HEK293 (cell line): ENCODE measurements at regions not wholly inside any gene's neighbourhood (a gene's known extent, or its start where the extent isn't known, plus 50 kb on each side); places are given as distances from the start of the nearest gene placed in this dataset.

Experiments
- FEZF1 ChIP-seq: fragments of 450-650 bp; formaldehyde crosslinking; IDR thresholded peaks from 2 replicates; pipeline ENCODE4 v1.5.1; 2016; ENCODE audit warnings: missing biosample characterization, missing genetic modification characterization
- GLIS2 ChIP-seq: fragments of 450-650 bp; formaldehyde crosslinking; IDR thresholded peaks from 2 replicates; pipeline ENCODE4 v1.5.1; 2016; ENCODE audit warnings: missing biosample characterization, missing genetic modification characterization
- SALL2 ChIP-seq: fragments of 450-650 bp; formaldehyde crosslinking; IDR thresholded peaks from 2 replicates; pipeline ENCODE4 v1.5.0; 2017; ENCODE audit warnings: missing biosample characterization, mild to moderate bottlenecking, missing genetic modification characterization, borderline replicate concordance
- SP3 ChIP-seq: fragments of 450-650 bp; formaldehyde crosslinking; IDR thresholded peaks from 2 replicates; pipeline ENCODE4 v1.5.1; 2016; ENCODE audit warnings: missing biosample characterization, missing genetic modification characterization
- SP7 ChIP-seq: fragments of 450-650 bp; formaldehyde crosslinking; IDR thresholded peaks from 2 replicates; pipeline ENCODE4 v1.5.1; 2016; ENCODE audit warnings: missing biosample characterization, missing genetic modification characterization
- WT1 ChIP-seq: fragments of 450-650 bp; formaldehyde crosslinking; IDR thresholded peaks from 2 replicates; pipeline ENCODE4 v1.5.1; 2016; ENCODE audit warnings: missing biosample characterization, missing genetic modification characterization
- ZNF10 ChIP-seq: fragments of 450-650 bp; formaldehyde crosslinking; IDR thresholded peaks from 2 replicates; pipeline ENCODE4 v1.5.1; 2017; ENCODE audit warnings: missing biosample characterization, missing genetic modification characterization
- ZNF133 ChIP-seq: fragments of 450-650 bp; formaldehyde crosslinking; IDR thresholded peaks from 2 replicates; pipeline ENCODE4 v1.5.1; 2016; ENCODE audit warnings: missing biosample characterization, missing genetic modification characterization
- ZNF324 ChIP-seq: fragments of 450-650 bp; formaldehyde crosslinking; IDR thresholded peaks from 2 replicates; pipeline ENCODE4 v1.5.1; 2016; ENCODE audit warnings: missing biosample characterization, missing genetic modification characterization
- ZNF350 ChIP-seq: fragments of 450-650 bp; formaldehyde crosslinking; IDR thresholded peaks from 2 replicates; pipeline ENCODE4 v1.5.0; 2017; ENCODE audit warnings: missing biosample characterization, mild to moderate bottlenecking, missing genetic modification characterization
- ZNF48 ChIP-seq: fragments of 450-650 bp; formaldehyde crosslinking; IDR thresholded peaks from 2 replicates; pipeline ENCODE4 v1.5.1; 2016; ENCODE audit warnings: missing biosample characterization, missing genetic modification characterization
- ZNF544 ChIP-seq: fragments of 450-650 bp; formaldehyde crosslinking; IDR thresholded peaks from 2 replicates; pipeline ENCODE4 v1.5.0; 2017; ENCODE audit warnings: missing biosample characterization, missing genetic modification characterization
- ZNF558 ChIP-seq: fragments of 450-650 bp; formaldehyde crosslinking; IDR thresholded peaks from 2 replicates; pipeline ENCODE4 v1.5.1; 2016; ENCODE audit warnings: missing biosample characterization, missing genetic modification characterization
- ZNF670 ChIP-seq: fragments of 450-650 bp; formaldehyde crosslinking; IDR thresholded peaks from 2 replicates; pipeline ENCODE4 v1.5.1; 2016; ENCODE audit warnings: missing biosample characterization, missing genetic modification characterization, low read depth
- ZNF677 ChIP-seq: fragments of 450-650 bp; IDR thresholded peaks from 2 replicates; pipeline ENCODE4 v1.5.0; 2018; ENCODE audit warnings: missing biosample characterization, mild to moderate bottlenecking, missing genetic modification characterization, moderate library complexity
- ZNF747 ChIP-seq: fragments of 450-650 bp; formaldehyde crosslinking; IDR thresholded peaks from 2 replicates; pipeline ENCODE4 v1.5.1; 2016; ENCODE audit warnings: missing biosample characterization, missing genetic modification characterization
- ZNF777 ChIP-seq: fragments of 450-650 bp; formaldehyde crosslinking; IDR thresholded peaks from 2 replicates; pipeline ENCODE4 v1.5.1; 2017; ENCODE audit warnings: missing biosample characterization, missing genetic modification characterization, borderline replicate concordance
- ZNF843 ChIP-seq: fragments of 450-650 bp; formaldehyde crosslinking; IDR thresholded peaks from 2 replicates; pipeline ENCODE4 v1.5.1; 2016; ENCODE audit warnings: missing biosample characterization, missing genetic modification characterization
- TF ChIP-seq, protein P1 (sequence below): fragments of 450-650 bp; formaldehyde crosslinking; conservative IDR thresholded peaks from 2 replicates; pipeline ENCODE4 v1.5.1; 2016; ENCODE audit warnings: low read depth, missing biosample characterization, missing genetic modification characterization
- TF ChIP-seq, protein P2 (sequence below): fragments of 450-650 bp; formaldehyde crosslinking; IDR thresholded peaks from 2 replicates; pipeline ENCODE4 v1.5.1; 2016; ENCODE audit warnings: missing biosample characterization, missing genetic modification characterization
- TF ChIP-seq, protein P3 (sequence below): fragments of 450-650 bp; formaldehyde crosslinking; IDR thresholded peaks from 2 replicates; pipeline ENCODE4 v1.5.1; 2016; ENCODE audit warnings: missing biosample characterization, missing genetic modification characterization
- TF ChIP-seq, protein P4 (sequence below): fragments of 450-650 bp; formaldehyde crosslinking; IDR thresholded peaks from 2 replicates; pipeline ENCODE4 v1.5.1; 2016; ENCODE audit warnings: missing biosample characterization, missing genetic modification characterization, borderline replicate concordance

DNA sequence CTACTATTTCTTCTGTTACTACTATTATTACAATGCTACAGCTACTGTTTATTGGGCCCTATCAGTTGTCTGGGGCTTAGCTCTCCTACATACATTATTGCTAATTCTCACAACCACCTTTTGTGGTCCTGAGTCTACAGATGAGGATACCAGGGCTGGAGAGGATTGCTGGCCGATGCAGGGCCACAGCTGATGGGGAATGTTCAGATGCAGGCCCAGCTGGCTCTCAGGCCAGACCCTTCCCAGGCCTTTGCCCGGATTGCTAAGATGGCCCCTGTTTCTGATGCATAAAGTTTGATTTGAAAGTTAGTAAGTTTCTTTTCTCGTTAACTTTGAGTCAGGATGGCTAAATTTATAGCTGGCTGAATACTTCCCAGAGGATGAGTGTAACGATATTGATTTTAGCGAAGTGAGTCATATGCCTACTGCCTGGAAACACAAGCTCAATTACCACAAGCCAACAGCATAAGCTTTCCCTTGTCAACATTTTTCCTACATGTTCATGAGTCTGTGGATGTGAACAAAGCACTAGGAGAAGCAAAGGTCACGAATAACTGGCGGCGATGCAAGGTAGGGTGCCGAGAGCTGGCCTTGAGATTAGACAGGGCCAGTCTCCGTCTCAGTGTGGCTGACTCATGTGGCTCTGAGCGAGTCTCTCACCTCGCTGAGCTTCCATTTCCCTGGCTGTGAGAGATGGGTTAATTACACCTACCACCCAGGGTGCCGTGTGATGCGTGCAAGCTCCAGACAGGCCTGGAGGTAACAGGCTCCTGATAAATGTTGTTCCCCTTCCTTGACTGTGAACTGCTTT, 111.0 kb downstream of the BEGAIN start (continued):
- TF ChIP-seq ZNF544 (tag by site-specific recombination), result no peak
- no peak for TF ChIP-seq WT1 (tag by site-specific recombination)
- TF ChIP-seq, protein P1, sequence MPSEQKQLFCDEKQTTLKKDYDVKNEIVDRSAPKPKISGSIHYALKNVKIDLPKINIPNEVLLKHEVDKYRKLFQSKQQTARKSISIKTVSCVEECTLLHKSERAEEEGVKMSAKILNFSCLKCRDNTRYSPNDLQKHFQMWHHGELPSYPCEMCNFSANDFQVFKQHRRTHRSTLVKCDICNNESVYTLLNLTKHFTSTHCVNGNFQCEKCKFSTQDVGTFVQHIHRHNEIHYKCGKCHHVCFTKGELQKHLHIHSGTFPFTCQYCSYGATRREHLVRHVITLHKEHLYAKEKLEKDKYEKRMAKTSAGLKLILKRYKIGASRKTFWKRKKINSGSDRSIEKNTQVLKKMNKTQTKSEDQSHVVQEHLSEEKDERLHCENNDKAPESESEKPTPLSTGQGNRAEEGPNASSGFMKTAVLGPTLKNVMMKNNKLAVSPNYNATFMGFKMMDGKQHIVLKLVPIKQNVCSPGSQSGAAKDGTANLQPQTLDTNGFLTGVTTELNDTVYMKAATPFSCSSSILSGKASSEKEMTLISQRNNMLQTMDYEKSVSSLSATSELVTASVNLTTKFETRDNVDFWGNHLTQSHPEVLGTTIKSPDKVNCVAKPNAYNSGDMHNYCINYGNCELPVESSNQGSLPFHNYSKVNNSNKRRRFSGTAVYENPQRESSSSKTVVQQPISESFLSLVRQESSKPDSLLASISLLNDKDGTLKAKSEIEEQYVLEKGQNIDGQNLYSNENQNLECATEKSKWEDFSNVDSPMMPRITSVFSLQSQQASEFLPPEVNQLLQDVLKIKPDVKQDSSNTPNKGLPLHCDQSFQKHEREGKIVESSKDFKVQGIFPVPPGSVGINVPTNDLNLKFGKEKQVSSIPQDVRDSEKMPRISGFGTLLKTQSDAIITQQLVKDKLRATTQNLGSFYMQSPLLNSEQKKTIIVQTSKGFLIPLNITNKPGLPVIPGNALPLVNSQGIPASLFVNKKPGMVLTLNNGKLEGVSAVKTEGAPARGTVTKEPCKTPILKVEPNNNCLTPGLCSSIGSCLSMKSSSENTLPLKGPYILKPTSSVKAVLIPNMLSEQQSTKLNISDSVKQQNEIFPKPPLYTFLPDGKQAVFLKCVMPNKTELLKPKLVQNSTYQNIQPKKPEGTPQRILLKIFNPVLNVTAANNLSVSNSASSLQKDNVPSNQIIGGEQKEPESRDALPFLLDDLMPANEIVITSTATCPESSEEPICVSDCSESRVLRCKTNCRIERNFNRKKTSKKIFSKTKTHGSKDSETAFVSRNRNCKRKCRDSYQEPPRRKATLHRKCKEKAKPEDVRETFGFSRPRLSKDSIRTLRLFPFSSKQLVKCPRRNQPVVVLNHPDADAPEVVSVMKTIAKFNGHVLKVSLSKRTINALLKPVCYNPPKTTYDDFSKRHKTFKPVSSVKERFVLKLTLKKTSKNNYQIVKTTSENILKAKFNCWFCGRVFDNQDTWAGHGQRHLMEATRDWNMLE (tag by site-specific recombination), result no peak; the same call in 1 of the 2 replicates
- no peak for TF ChIP-seq ZNF133 (tag by site-specific recombination)
- TF ChIP-seq, protein P2, sequence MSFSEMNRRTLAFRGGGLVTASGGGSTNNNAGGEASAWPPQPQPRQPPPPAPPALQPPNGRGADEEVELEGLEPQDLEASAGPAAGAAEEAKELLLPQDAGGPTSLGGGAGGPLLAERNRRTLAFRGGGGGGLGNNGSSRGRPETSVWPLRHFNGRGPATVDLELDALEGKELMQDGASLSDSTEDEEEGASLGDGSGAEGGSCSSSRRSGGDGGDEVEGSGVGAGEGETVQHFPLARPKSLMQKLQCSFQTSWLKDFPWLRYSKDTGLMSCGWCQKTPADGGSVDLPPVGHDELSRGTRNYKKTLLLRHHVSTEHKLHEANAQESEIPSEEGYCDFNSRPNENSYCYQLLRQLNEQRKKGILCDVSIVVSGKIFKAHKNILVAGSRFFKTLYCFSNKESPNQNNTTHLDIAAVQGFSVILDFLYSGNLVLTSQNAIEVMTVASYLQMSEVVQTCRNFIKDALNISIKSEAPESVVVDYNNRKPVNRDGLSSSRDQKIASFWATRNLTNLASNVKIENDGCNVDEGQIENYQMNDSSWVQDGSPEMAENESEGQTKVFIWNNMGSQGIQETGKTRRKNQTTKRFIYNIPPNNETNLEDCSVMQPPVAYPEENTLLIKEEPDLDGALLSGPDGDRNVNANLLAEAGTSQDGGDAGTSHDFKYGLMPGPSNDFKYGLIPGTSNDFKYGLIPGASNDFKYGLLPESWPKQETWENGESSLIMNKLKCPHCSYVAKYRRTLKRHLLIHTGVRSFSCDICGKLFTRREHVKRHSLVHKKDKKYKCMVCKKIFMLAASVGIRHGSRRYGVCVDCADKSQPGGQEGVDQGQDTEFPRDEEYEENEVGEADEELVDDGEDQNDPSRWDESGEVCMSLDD (tag by site-specific recombination), result peak; percentile 32; the same call in 1 of the 2 replicates
- no peak for TF ChIP-seq ZNF48 (tag by site-specific recombination)
- TF ChIP-seq SP7 (tag by site-specific recombination), result peak; percentile 98
- TF ChIP-seq ZNF10, result peak; percentile 86
- TF ChIP-seq ZNF677, result no peak
- TF ChIP-seq SP3 (tag by site-specific recombination), result 0 out of 2 replicates have a peak, but pooled peaks have one; percentile 13
- peak; percentile 71 for TF ChIP-seq GLIS2
- TF ChIP-seq, protein P3, sequence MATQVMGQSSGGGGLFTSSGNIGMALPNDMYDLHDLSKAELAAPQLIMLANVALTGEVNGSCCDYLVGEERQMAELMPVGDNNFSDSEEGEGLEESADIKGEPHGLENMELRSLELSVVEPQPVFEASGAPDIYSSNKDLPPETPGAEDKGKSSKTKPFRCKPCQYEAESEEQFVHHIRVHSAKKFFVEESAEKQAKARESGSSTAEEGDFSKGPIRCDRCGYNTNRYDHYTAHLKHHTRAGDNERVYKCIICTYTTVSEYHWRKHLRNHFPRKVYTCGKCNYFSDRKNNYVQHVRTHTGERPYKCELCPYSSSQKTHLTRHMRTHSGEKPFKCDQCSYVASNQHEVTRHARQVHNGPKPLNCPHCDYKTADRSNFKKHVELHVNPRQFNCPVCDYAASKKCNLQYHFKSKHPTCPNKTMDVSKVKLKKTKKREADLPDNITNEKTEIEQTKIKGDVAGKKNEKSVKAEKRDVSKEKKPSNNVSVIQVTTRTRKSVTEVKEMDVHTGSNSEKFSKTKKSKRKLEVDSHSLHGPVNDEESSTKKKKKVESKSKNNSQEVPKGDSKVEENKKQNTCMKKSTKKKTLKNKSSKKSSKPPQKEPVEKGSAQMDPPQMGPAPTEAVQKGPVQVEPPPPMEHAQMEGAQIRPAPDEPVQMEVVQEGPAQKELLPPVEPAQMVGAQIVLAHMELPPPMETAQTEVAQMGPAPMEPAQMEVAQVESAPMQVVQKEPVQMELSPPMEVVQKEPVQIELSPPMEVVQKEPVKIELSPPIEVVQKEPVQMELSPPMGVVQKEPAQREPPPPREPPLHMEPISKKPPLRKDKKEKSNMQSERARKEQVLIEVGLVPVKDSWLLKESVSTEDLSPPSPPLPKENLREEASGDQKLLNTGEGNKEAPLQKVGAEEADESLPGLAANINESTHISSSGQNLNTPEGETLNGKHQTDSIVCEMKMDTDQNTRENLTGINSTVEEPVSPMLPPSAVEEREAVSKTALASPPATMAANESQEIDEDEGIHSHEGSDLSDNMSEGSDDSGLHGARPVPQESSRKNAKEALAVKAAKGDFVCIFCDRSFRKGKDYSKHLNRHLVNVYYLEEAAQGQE (tag by site-specific recombination), result no peak
- no peak for TF ChIP-seq ZNF670 (tag by site-specific recombination)
- TF ChIP-seq FEZF1 (tag by site-specific recombination), result peak; percentile 86
- TF ChIP-seq ZNF843 (tag by site-specific recombination), result peak; percentile 94
- TF ChIP-seq ZNF558 (tag by site-specific recombination), result peak; percentile 90
- TF ChIP-seq, protein P4, sequence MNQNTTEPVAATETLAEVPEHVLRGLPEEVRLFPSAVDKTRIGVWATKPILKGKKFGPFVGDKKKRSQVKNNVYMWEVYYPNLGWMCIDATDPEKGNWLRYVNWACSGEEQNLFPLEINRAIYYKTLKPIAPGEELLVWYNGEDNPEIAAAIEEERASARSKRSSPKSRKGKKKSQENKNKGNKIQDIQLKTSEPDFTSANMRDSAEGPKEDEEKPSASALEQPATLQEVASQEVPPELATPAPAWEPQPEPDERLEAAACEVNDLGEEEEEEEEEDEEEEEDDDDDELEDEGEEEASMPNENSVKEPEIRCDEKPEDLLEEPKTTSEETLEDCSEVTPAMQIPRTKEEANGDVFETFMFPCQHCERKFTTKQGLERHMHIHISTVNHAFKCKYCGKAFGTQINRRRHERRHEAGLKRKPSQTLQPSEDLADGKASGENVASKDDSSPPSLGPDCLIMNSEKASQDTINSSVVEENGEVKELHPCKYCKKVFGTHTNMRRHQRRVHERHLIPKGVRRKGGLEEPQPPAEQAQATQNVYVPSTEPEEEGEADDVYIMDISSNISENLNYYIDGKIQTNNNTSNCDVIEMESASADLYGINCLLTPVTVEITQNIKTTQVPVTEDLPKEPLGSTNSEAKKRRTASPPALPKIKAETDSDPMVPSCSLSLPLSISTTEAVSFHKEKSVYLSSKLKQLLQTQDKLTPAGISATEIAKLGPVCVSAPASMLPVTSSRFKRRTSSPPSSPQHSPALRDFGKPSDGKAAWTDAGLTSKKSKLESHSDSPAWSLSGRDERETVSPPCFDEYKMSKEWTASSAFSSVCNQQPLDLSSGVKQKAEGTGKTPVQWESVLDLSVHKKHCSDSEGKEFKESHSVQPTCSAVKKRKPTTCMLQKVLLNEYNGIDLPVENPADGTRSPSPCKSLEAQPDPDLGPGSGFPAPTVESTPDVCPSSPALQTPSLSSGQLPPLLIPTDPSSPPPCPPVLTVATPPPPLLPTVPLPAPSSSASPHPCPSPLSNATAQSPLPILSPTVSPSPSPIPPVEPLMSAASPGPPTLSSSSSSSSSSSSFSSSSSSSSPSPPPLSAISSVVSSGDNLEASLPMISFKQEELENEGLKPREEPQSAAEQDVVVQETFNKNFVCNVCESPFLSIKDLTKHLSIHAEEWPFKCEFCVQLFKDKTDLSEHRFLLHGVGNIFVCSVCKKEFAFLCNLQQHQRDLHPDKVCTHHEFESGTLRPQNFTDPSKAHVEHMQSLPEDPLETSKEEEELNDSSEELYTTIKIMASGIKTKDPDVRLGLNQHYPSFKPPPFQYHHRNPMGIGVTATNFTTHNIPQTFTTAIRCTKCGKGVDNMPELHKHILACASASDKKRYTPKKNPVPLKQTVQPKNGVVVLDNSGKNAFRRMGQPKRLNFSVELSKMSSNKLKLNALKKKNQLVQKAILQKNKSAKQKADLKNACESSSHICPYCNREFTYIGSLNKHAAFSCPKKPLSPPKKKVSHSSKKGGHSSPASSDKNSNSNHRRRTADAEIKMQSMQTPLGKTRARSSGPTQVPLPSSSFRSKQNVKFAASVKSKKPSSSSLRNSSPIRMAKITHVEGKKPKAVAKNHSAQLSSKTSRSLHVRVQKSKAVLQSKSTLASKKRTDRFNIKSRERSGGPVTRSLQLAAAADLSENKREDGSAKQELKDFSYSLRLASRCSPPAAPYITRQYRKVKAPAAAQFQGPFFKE (tag by site-specific recombination), result no peak
- no peak for TF ChIP-seq ZNF777 (tag by site-specific recombination)
- TF ChIP-seq ZNF747, result no peak
- no peak for TF ChIP-seq SALL2 (tag by site-specific recombination)
- TF ChIP-seq ZNF350 (tag by site-specific recombination), result no peak
- TF ChIP-seq ZNF324, result peak; percentile 93; the same call in 1 of the 2 replicates
